Rectal smooth muscle tissue (tissue), 1 donor: ENCODE measurements at regions not wholly inside any gene's neighbourhood (a gene's known extent, or its start where the extent isn't known, plus 50 kb on each side); places are given as distances from the start of the nearest gene placed in this dataset.
"Not testable (repeated sequence)": the region's sequence is repeated elsewhere in the genome, so short reads cannot be mapped to it uniquely, and the experiment has no call there.

Experiments
- H3K27ac ChIP-seq: one replicate; pipeline ENCODE4 v1.7.0; 2013; ENCODE audit warnings: low read depth, low read length, inconsistent platforms
- H3K27me3 ChIP-seq: one replicate; pipeline ENCODE4 v1.7.0; 2013; ENCODE audit warnings: low read length; ENCODE audit not compliant: control insufficient read depth, insufficient read depth
- H3K36me3 ChIP-seq: one replicate; pipeline ENCODE4 v1.7.0; 2013; ENCODE audit warnings: low read length; ENCODE audit not compliant: control insufficient read depth, insufficient read depth
- H3K4me1 ChIP-seq: one replicate; pipeline ENCODE4 v1.7.0; 2013; ENCODE audit warnings: low read length; ENCODE audit not compliant: control insufficient read depth, insufficient read depth
- H3K4me3 ChIP-seq: one replicate; pipeline ENCODE4 v1.7.0; 2013; ENCODE audit warnings: low read length
- H3K9ac ChIP-seq: one replicate; pipeline ENCODE4 v1.7.0; 2013; ENCODE audit warnings: low read length

DNA sequence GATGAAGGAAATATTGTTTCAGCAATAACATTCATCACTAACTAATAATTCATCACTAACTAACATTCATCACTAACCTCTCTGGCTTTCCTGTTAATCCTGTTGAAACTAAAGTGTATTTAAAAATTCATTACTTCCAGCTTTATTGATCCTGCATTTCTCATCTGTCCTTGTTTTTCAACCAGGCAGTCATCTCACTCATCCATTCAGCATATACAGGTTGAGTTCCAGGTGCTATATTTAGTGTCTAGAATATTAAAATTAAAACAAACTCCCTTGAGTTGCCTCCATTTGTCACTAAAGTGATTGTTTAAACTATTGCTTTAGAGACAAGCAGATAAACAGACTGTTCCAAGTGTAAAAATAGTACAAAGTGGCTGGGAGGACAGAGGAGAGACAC is 58.1 kb downstream of the ATXN7L3B start:
- Histone ChIP-seq H3K27ac (no peak overlapping the region), H3K9ac (no peak overlapping the region), H3K4me3 (no peak overlapping the region), H3K27me3 (no peaks in the 10 kb centered on the region), H3K36me3 (no peaks in the 10 kb centered on the region), H3K4me1 (no peaks in the 10 kb centered on the region)

GRCh38 chr12:74598819-74599218 is 61.2 kb downstream of the ATXN7L3B start:
- no peak overlapping the region for H3K4me3 ChIP-seq
- no peak overlapping the region for H3K27ac ChIP-seq
- H3K4me1 ChIP-seq, result no peaks in the 10 kb centered on the region
- H3K27me3 ChIP-seq, result no peaks in the 10 kb centered on the region
- H3K9ac ChIP-seq, result no peak overlapping the region
- no peaks in the 10 kb centered on the region for H3K36me3 ChIP-seq

GRCh38 chr12:74599932-74600331 is 62.3 kb downstream of the ATXN7L3B start:
- Histone ChIP-seq H3K36me3 (no peaks in the 10 kb centered on the region), H3K27ac (no peak overlapping the region), H3K4me1 (no peaks in the 10 kb centered on the region), H3K27me3 (no peaks in the 10 kb centered on the region), H3K4me3 (no peak overlapping the region), H3K9ac (no peak overlapping the region)

GRCh38 chr12:74600817-74601216 is 63.2 kb downstream of the ATXN7L3B start:
- H3K4me3 ChIP-seq, H3K4me1 ChIP-seq, H3K27ac ChIP-seq, H3K27me3 ChIP-seq, H3K9ac ChIP-seq, H3K36me3 ChIP-seq: not testable (repeated sequence)

DNA sequence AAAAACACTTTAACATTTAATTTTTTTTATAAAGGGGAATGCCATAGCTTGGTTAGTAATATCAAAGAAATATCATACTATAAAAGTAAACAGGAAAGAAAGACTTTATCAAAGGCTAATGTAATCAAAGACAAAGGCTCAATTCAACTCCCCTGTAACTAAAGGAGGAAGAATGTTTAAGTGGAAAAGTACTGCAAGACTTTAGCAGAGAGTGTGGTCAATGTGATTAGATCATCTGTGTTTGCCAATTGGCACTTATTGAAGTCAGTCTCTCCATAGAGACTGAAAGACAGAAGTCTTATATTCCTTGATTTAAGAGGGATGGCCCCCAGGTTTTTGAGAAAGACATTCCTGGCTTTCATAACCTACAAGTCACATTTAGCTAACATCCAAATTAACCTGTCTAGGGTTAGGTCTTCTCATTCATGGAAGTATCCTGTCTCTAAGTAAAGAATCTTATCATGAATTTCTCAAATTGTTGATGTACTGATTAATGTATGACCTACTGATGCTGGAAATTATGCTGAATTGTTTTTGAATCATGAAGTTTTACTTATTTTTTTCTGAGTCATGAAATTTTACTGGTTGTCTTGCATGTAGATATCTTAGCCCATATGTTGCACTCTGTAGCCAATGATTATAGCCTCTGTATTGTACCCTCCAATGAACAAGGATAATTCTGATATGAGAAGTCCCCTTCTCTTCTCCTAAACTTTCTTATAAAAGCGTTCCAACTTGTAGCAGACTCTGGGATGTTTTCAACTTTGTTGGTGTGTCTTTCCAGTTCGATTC is 65.4 kb downstream of the ATXN7L3B start:
- H3K4me3 ChIP-seq, result no peak overlapping the region
- H3K4me1 ChIP-seq, result no peaks in the 10 kb centered on the region
- H3K36me3 ChIP-seq, result no peaks in the 10 kb centered on the region
- no peak overlapping the region for H3K27ac ChIP-seq
- H3K27me3 ChIP-seq, result no peaks in the 10 kb centered on the region
- H3K9ac ChIP-seq, result no peak overlapping the region

DNA sequence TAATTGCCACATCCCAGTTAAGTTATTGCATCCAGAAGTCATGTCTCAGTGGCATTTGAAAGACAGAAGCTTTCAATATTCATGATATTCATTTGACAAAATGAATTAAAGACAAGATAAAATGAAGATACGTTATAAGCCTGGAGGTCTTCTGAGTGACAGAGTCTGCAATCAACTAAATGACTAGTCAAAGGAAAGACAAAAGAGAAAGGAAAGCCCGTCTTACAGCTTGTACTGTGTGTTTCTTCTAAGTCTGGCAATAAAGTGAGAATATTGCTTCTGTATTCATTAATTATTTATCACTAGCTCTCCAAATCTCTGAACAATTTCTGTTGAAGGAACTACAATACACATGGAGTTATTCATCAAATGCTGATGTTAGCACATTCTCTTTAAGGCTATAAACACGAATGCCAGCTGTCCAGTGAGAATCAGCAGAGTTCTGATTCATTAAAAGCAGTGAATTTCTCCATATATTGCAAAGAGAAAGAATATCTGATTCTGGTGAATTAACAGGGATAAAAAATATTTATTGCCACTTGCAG is 70.7 kb downstream of the ATXN7L3B start:
- Histone ChIP-seq H3K9ac (no peak overlapping the region), H3K36me3 (no peaks in the 10 kb centered on the region), H3K4me3 (no peak overlapping the region), H3K27ac (no peak overlapping the region), H3K4me1 (no peaks in the 10 kb centered on the region), H3K27me3 (no peaks in the 10 kb centered on the region)

DNA sequence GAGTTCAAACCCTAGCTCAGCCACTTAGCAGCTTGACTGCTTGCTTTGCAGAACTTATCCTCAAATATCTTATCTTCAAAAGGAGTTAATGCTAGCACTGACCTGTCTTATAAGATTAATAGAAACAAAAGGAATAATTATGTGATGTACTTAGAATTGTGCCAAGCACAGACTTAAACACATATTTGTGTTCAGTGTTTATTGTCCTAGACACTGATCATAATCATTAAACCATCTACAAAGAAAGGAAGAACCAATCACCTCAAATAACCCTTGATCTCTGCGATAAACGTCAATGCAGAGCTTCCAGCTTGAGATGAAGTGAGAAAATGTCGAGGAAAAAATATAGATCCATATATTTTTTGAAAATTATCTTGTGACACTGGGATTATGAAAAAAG is 73.1 kb downstream of the ATXN7L3B start:
- no peak overlapping the region for H3K27ac ChIP-seq
- H3K4me3 ChIP-seq, result no peak overlapping the region
- H3K27me3 ChIP-seq, result no peaks in the 10 kb centered on the region
- no peaks in the 10 kb centered on the region for H3K4me1 ChIP-seq
- no peaks in the 10 kb centered on the region for H3K36me3 ChIP-seq
- no peak overlapping the region for H3K9ac ChIP-seq

DNA sequence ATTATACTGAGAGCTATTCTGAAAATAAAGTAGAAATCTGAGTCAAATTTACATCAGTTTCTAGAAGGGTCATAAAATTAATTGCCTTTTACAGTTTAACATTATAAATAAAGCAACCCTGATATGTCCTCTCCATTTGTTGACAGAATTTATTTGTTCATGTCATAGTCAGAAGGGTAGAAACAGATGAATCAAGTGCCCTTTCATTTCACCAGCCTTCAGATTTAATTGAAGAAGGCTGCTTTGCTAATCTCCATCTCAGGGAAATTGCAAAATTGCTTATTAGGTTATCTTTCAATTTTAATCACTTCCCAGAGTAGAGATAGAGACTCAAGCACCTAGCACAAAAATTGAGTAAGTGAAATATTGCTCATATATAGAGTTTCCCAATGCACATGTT is 76.8 kb downstream of the ATXN7L3B start:
- Histone ChIP-seq H3K27ac (no peak overlapping the region), H3K9ac (no peak overlapping the region), H3K4me3 (no peak overlapping the region), H3K4me1 (no peaks in the 10 kb centered on the region), H3K27me3 (no peaks in the 10 kb centered on the region), H3K36me3 (no peaks in the 10 kb centered on the region)

GRCh38 chr12:74619084-74619483 is 81.4 kb downstream of the ATXN7L3B start:
- no peaks in the 10 kb centered on the region for H3K36me3 ChIP-seq
- H3K4me3 ChIP-seq, result no peak overlapping the region
- H3K9ac ChIP-seq, result no peak overlapping the region
- H3K27me3 ChIP-seq, result no peaks in the 10 kb centered on the region
- no peak overlapping the region for H3K27ac ChIP-seq
- no peaks in the 10 kb centered on the region for H3K4me1 ChIP-seq

- Histone ChIP-seq H3K27ac (peak overlapping the region; percentile 8), H3K4me1 (no peaks in the 10 kb centered on the region), H3K4me3 (no peak overlapping the region), H3K36me3 (no peaks in the 10 kb centered on the region), H3K9ac (no peak overlapping the region), H3K27me3 (no peaks in the 10 kb centered on the region)
These were observed 82.2 kb downstream of the ATXN7L3B start for GRCh38 chr12:74619884-74620283.

GRCh38 chr12:74620921-74621320 is 83.3 kb downstream of the ATXN7L3B start:
- no peak overlapping the region for H3K4me3 ChIP-seq
- H3K27ac ChIP-seq, result no peak overlapping the region
- H3K4me1 ChIP-seq, result no peaks in the 10 kb centered on the region
- H3K27me3 ChIP-seq, result no peaks in the 10 kb centered on the region
- no peak overlapping the region for H3K9ac ChIP-seq
- no peaks in the 10 kb centered on the region for H3K36me3 ChIP-seq

DNA sequence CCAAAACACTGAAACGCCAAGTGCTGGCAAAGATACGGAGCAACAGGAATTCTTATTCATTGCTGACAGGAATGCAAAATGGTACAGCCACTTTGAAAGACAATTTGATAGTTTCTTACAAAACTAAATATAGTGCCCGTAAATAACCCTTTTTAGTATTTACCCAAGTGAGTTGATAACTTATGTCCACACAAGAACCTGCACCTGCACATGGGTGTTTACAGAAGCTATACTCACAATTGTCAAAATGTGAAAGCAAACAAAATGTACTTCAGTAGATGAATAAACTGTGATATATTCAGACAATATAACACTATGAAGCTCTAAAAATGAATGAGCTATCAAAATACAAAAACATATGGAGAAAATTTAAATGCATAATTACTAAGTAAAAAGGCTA is 86.6 kb downstream of the ATXN7L3B start:
- Histone ChIP-seq H3K4me1 (no peaks in the 10 kb centered on the region), H3K27ac (no peak overlapping the region), H3K9ac (no peak overlapping the region), H3K36me3 (no peaks in the 10 kb centered on the region), H3K4me3 (no peak overlapping the region), H3K27me3 (no peaks in the 10 kb centered on the region)

GRCh38 chr12:74626397-74626796 is 88.8 kb downstream of the ATXN7L3B start:
- Histone ChIP-seq H3K9ac (no peak overlapping the region), H3K27ac (no peak overlapping the region), H3K27me3 (no peaks in the 10 kb centered on the region), H3K4me3 (no peak overlapping the region), H3K4me1 (no peaks in the 10 kb centered on the region), H3K36me3 (no peaks in the 10 kb centered on the region)
